SW480 (cell line): ENCODE measurements at regions not wholly inside any gene's neighbourhood (a gene's known extent, or its start where the extent isn't known, plus 50 kb on each side); places are given as distances from the start of the nearest gene placed in this dataset.

ENCODE experiments used
- DNase-seq: peaks from one replicate; pipeline ENCODE4 v3.0.0-alpha.2; 2016; ENCODE audit warnings: low spot score

GRCh38 chr11:113553915-113554314, 78.7 kb upstream of the DRD2 start:
- no peak for DNase-seq

DNA sequence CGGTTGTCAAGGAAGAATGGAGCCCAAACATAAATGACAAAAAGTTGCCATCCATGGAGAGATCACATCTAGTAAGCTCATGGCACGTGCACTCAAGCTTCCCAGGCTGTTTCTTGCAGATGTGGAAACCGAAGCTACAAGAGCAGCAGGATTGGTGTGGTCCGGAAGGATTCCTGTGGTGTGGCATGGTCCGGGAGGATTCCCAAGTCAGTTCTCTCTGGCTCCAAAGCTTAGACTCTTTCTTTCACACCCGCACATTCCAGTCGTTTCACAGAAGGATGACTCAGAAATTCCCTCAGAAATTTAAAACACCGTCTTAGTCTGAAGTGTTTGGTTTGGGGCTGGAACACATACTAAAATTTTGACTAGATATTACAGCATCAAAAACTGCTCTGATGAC, 78.0 kb upstream of the DRD2 start:
- DNase-seq: peak; percentile 83

DNA sequence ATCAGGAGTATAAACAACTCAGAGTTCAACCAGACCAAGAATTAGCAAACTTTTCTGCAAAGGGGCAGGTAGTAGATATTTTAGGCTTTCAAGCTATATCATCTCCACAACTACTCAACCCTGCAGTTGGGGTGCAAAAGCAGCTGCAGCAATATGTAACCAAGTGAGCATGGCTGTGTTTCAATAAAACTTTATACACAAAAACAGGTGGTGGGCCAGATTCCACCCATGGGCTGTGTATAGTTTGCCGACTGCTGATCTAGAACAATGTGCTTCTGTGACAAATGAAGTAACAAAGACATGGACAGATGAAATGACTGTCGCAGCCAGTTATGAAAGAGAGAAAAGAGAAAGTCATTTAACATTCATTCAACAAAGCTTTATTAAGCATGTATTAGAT, 77.1 kb upstream of the DRD2 start:
- DNase-seq: no peak

DNA sequence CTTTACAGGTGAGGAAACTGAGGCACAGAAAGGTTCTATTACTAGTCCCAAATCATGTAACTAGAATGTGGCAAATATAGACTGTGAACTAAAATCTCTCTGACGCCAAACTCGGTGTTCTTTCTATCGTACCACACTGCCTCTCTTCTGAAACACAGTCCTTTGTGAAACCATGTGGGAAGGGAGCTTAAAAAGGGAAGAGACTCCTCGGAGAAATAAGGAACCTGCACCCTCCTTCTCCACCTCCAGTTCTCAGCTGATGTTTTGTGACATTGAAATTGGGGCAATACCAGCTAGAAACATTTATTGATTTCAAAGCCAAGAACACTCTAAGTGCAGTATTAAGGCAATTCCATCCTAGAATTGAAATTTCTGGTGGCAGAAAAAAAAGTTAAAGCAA, 76.4 kb upstream of the DRD2 start:
- DNase-seq: no peak

DNA sequence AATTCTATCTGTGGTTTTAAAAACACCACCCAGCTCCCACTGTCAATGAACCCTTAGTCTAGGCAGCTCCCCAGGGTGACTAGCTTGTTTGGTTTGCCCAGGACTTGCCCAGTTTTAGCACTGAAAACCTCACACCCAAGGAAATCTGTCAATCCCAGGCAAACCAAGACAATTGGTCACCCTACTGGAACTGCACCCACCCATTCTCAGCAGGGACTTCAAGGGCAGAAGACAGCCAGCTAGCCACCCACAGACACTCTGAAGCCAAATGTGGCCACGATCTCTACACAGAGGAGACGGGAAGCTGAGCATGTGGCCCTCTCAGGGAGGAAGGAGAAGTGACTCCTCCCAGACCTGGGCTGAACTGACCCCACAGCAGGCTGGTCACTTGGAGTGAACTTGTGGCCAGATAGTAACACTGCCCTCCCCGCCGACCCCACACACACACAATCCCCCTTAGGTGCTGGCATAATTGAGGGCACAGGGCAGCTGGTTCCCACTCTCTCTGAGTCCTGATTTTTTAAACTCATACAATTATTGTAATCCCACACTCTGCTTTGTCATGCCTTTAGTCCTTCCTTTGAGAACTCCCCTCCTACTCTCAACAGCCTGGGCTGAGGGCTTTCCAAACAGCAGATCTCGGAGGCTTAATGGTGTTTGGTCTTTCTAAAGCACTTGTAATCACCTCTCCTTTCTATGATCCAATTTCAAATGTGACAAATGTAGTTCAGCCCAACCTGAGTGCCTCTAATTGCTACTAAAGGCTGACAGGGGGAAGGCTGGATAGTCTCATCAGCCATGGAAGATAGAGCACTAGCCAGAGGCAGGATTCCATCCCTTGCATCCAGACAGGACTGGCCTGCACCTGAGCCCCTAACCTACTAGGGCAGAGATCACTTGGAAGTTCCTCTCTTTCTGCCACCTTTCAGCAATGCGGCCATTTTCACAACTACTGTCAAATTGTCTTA, 74.7 kb upstream of the DRD2 start:
- DNase-seq: no peak

DNA sequence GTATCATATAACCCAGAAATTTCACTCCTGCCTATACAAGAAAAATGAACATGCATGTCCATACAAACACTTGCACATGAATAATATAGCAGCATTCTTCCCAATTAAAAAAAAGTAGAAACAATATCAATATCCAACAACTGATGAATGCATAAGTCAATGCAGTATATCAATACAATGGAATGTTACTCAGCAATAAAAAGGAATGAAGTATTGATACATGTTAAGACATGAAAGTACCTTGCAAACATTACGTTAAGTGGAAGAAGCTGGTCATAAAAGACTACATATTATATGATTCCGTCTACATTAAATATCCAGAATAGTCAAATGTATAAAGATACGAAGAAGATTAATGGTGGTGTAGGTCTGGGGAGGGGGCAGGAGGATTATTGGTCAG, 73.9 kb upstream of the DRD2 start:
- DNase-seq: no peak

- DNase-seq: no peak
Measured at GRCh38 chr11:113547739-113548138, 72.5 kb upstream of the DRD2 start.

DNA sequence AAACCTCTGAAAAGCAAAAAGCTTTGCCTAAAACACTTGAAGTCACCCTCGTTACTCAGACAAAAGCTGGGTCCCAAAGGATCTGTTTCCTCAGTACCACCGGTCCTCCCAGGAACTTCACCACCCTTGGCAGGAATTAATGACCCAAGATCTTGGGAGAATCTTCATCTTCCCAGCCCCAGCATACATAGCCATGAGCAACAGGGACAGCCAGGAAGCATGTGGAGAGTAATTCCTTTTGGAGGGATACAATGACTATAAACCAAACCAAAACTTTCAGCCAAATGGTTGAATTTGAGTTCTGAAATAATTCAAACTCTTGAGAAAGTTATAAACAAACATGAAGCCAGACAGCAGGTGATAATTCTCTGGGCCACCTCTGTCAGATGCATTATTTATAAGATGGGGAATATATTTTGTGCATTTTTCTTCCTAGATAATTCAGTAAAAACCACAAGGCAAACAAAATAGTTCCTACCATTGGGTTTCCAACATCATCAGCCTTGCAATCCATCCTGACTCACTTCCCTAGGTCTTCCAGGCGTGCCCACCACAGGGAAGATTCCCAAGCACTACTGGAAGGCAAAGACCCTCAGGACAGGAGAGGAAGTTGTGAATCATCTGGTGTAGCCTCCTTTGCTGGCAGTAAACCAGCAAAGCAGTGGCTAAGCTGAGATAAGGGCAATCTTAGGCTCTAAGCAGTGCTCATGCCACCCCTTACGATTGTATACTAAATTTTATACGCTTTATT, 71.7 kb upstream of the DRD2 start:
- DNase-seq: no peak

DNA sequence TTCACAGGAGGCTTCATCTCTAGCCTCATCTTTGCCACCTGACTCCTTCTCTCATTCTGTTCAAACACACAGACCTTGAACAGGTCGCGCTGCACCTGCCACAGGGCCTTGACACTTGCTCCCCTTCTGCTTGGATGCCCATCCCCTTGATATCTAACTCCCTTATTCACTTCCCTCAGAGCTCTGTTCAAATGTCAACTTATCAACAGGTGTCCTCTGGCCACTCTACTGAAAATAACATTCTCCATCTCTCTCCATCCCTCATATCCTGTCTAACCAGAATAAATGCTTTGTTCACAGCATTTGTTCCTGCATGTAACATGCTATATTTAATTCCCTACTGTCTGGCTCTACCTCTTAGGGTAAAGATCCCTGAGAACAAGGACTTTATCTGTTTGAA, 67.2 kb upstream of the DRD2 start:
- no peak for DNase-seq

DNA sequence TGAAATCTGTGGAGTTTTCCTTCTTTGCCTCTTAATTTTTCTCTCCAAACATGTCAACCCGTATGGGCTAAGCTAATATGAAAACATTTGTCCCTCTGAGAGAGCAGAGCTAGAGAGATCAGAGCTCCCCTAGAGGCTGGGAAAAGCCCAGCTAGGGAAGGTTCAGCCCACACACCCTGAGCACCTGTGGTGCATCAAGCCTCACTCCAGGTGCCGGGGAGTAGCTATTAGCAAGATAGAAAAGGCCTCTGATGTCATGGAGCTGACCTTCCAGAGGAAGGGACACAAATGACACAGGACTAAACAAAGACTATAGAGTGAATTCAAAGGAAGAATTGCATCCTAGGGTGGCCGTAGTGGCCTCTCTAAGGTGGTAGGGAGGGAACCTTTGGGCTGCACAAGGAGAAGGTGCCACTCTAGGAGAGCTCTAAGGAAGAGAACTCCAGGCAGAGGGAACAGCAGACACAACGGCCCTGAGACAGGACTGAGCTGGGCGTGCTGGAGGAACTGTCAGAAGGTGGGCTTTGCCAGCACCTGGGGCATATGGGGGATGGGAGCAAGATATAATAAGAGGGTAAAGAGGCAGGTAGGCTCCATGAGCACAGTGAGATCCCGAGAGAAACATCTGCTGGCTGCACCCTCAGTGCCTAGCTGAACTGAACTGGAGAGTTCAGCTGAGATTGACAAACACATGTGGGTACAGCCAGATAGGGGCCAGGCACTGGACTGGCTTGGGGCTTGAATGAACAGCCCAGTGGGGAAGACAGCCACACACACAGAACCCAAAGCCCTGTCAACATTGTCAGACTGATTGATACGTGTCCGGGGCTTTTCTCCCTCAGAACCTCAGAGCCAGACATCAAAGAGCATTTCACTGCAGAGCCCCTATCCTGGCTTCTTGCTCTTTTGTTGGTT, 65.5 kb upstream of the DRD2 start:
- no peak for DNase-seq

DNA sequence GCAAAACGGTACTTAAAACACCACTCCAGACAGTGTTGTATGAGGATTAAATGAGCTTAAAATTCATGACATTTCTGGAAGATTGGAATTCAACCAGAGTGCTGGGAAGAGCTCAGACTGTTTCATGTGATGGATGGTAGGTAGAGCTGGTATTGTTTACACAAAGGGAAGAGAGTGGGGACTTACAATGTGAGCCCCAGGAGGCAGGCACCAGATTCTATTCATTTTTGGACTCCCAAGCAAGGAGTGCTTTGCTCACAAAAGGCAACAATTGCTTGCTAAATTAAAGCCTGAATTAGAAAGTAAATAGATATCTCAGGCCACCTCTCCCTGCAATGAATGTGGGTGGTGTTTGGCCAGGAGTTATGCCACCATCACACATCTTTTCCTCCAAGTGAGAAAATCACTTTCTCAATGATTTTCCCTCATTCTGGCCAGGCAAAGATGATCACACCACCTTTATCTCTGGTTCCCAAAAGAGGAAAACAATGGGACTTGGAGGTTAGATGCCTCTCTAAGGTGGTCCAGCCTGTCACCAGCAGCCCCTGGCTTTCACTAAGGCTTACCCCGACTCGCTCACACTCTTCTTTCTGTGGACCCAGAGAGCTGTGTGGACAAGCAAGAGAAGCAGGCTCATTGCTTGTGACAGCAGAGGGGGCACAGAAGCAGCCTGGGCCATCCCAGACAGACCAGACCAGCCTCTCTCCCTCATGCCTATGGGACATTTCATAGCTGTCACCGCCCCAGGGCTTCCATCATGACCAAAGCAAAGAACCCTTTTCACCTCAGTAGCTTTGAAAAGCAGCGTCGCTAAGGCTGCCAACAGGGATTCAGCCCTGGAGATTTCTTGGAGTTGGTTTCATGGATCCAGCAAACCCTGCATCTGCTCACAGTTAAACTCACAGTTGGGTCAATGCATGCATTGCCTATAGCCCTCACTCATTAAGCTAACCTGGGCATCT, 63.5 kb upstream of the DRD2 start:
- no peak for DNase-seq

DNA sequence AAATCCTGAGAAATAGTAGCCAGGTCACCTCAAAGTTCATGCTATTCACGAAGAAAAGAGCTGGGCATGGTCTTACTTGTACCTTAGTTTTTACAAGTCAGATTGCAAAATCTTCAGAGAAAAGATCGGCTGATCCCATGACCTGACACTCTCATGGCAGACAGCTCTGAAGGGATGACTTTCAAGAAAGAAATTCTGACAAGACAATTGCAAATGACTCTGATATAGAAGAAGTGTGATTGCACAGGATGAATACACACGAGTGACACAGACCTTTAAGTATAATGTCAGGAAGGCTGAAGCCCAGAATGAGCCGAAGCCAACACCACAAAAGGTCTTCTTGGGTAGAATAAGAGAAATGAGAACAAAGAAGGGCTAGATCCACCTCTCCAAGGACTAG, 59.4 kb upstream of the DRD2 start:
- DNase-seq: no peak

- DNase-seq: no peak
Measured at GRCh38 chr11:113533425-113533698, 58.2 kb upstream of the DRD2 start.

DNA sequence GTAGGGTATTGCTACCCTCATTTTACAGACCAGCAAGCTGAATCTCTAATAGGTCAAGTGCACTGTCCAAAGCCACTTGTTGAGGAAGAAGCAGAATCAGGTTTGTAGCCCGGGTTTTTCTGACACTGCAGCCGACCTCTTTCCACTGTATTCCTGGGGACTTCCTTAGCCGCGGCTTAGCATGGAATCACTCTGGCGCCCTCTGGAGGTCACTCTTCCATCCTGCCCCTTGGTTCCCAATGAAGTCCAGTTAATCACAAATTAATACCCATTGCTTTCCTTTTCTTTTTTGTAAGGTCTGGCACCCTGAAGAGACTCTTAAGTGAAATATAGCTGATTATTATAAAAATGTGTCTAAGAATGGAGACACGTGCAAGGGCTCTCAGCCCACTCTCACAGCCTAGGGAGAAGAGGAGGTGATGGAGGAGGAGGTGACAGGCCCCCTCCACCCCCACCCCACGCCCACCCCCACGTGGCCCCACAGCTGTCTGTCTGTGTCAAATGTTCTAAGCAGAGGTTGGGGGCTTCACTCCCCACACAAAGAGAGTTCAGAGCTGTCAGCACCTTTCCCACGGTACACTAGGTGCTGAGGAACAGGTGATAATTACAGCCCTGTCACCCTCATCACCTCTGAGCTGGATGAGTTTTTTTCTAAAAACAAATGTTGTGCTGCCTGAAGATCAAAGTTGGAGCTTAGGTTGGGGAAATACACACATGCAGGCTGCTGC, 57.7 kb upstream of the DRD2 start:
- DNase-seq: peak; percentile 68

- DNase-seq: no peak
Measured at GRCh38 chr11:113531575-113532451, 56.6 kb upstream of the DRD2 start.

- DNase-seq: no peak
Measured at GRCh38 chr11:113531083-113531482, 55.9 kb upstream of the DRD2 start.

- DNase-seq: no peak
Measured at GRCh38 chr11:113529606-113530005, 54.4 kb upstream of the DRD2 start.

GRCh38 chr11:113528982-113529381, 53.8 kb upstream of the DRD2 start:
- DNase-seq: peak; percentile 35

GRCh38 chr11:113526521-113526920, 51.3 kb upstream of the DRD2 start:
- no peak for DNase-seq
